Esophagus squamous epithelium (tissue), 5 donors: ENCODE measurements at regions not wholly inside any gene's neighbourhood (a gene's known extent, or its start where the extent isn't known, plus 50 kb on each side); places are given as distances from the start of the nearest gene placed in this dataset.

Experiments used
- DNase-seq: peaks from one replicate; lab custom pipeline; 2025; lab: John Stamatoyannopoulos, UW
- H3K27ac ChIP-seq, 4 donors: fragments of 200-600 bp; sonication (generic); one replicate each; pipeline ENCODE4 v1.5.1; 2016 to 2019; ENCODE audit warnings: mild to moderate bottlenecking in 1 of 4
- H3K27me3 ChIP-seq, 4 donors: fragments of 200-600 bp; sonication (generic); 1 replicate in 3 of 4; 2 replicates in 1 of 4; pipeline versions ENCODE4 v1.5.1 to v1.6.0; 2017 to 2021; ENCODE audit warnings: antibody characterized with exemption in 1 of 4
- H3K36me3 ChIP-seq, 3 donors: fragments of 200-600 bp; sonication (generic); one replicate each; pipeline ENCODE4 v1.5.1; 2016 to 2019
- H3K4me1 ChIP-seq, 3 donors: fragments of 200-600 bp; sonication (generic); one replicate each; pipeline ENCODE4 v1.5.1; 2017 to 2019
- H3K4me3 ChIP-seq, 4 donors: fragments of 200-600 bp; sonication (generic); 1 replicate in 3 of 4; 2 replicates in 1 of 4; pipeline ENCODE4 v1.5.1; 2016 to 2019; ENCODE audit warnings: mild to moderate bottlenecking in 2 of 4, moderate library complexity in 1 of 4
- H3K9me3 ChIP-seq, 3 donors: fragments of 200-600 bp; sonication (generic); one replicate each; pipeline ENCODE4 v1.5.1; 2016 to 2019
- CTCF ChIP-seq, 6 experiments: fragments of 450-650 bp in 4 of 6; fragments of 200-600 bp in 2 of 6; sonication (generic) in 2 of 6; IDR thresholded peaks; one replicate each; pipeline ENCODE4 v1.5.1; 2016 to 2019; ENCODE audit warnings: antibody characterized with exemption in 6 of 6, mild to moderate bottlenecking in 4 of 6, moderate library complexity in 4 of 6
- POLR2A ChIP-seq, 4 donors: fragments of 450-650 bp; IDR thresholded peaks; one replicate each; pipeline ENCODE4 v1.6.1; 2017; ENCODE audit warnings: antibody characterized with exemption in 4 of 4, mild to moderate bottlenecking in 4 of 4, moderate library complexity in 3 of 4
- WGBS, 2 donors: methylation state at CpG; one replicate each; pipeline ENCODE4 v1.1.5; 2018; 5-methylcytosine and 5-hydroxymethylcytosine counted together
- intact Hi-C: fragments of 100-400 bp; cut with DNase I; formaldehyde crosslinking; loops from one replicate; pipeline ENCODE4 v1.15.0; 2022
- donor health status: DM: yes; HTN: yes; CAD: no.

DNA sequence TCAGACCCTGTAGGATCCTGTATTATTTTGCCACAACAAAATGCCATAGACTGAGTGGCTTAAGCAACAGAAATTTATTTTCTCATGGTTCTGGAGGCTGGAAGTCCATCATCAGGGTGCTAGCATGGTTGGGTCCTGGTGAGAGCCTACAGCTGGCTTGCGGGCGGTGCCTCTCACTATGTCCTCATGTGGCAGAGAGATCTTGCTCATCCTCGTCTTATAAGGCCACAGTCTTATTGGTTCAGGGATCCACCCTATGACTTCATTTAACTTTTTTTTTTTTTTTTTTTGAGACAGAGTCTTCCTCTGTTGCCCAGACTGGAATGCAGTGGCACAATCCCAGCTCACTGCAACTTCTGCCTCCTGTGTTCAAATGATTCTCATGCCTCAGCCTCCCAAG lies 90.9 kb downstream of the LSM5 start:
- intact Hi-C loops, result no loop called here
- 90 to 94% methylated on average over 2 of the region's 3 CpGs for WGBS, 2 donors
- no peaks in the 10 kb centered on the region for H3K9me3 ChIP-seq
- H3K27me3 ChIP-seq, result no peaks in the 10 kb centered on the region
- no peak overlapping the region for H3K27ac ChIP-seq
- H3K4me1 ChIP-seq, result no peaks in the 10 kb centered on the region
- no peak for TF ChIP-seq POLR2A (IDR thresholded peaks at IDR 0.05)
- TF ChIP-seq CTCF (IDR thresholded peaks at IDR 0.05), result no peak
- no peaks in the 10 kb centered on the region for H3K36me3 ChIP-seq
- no peak overlapping the region for H3K4me3 ChIP-seq
- no peak for DNase-seq

- no peaks in the 10 kb centered on the region for H3K27me3 ChIP-seq
- TF ChIP-seq CTCF (IDR thresholded peaks at IDR 0.05) (no peak), POLR2A (IDR thresholded peaks at IDR 0.05) (no peak)
- WGBS, 2 donors, result 79 to 100% methylated on average over 1 of the region's 1 CpG
- H3K9me3 ChIP-seq, result no peaks in the 10 kb centered on the region
- no peaks in the 10 kb centered on the region for H3K4me1 ChIP-seq
- no peak overlapping the region for H3K4me3 ChIP-seq
- H3K27ac ChIP-seq, result no peak overlapping the region
- DNase-seq, result no peak
- no peaks in the 10 kb centered on the region for H3K36me3 ChIP-seq
- intact Hi-C loops, result no loop called here
Observed at GRCh38 chr7:32395168-32395567, 95.0 kb downstream of the LSM5 start.

- intact Hi-C loops, result no loop called here
- Histone ChIP-seq H3K9me3 (no peaks in the 10 kb centered on the region), H3K4me3 (no peak overlapping the region), H3K36me3 (no peaks in the 10 kb centered on the region), H3K27ac (no peak overlapping the region), H3K27me3 (no peaks in the 10 kb centered on the region), H3K4me1 (no peaks in the 10 kb centered on the region)
- 13 to 33% methylated on average over 1 of the region's 1 CpG for WGBS, 2 donors
- TF ChIP-seq CTCF (IDR thresholded peaks at IDR 0.05), result no peak
- no peak for TF ChIP-seq POLR2A (IDR thresholded peaks at IDR 0.05)
- DNase-seq, result no peak
Observed at GRCh38 chr7:32393861-32394260, 96.3 kb downstream of the LSM5 start.

GRCh38 chr7:32390210-32390609 lies 100.0 kb downstream of the LSM5 start:
- 9 to 27% methylated on average over 2 of the region's 2 CpGs for WGBS, 2 donors
- no peak overlapping the region for H3K27ac ChIP-seq
- no peak for DNase-seq
- H3K4me1 ChIP-seq, result no peaks in the 10 kb centered on the region
- no peaks in the 10 kb centered on the region for H3K36me3 ChIP-seq
- no peak overlapping the region for H3K4me3 ChIP-seq
- intact Hi-C loops, result no loop called here
- TF ChIP-seq POLR2A (IDR thresholded peaks at IDR 0.05) (no peak), CTCF (IDR thresholded peaks at IDR 0.05) (no peak)
- H3K9me3 ChIP-seq, result no peaks in the 10 kb centered on the region
- H3K27me3 ChIP-seq, result no peaks in the 10 kb centered on the region

DNA sequence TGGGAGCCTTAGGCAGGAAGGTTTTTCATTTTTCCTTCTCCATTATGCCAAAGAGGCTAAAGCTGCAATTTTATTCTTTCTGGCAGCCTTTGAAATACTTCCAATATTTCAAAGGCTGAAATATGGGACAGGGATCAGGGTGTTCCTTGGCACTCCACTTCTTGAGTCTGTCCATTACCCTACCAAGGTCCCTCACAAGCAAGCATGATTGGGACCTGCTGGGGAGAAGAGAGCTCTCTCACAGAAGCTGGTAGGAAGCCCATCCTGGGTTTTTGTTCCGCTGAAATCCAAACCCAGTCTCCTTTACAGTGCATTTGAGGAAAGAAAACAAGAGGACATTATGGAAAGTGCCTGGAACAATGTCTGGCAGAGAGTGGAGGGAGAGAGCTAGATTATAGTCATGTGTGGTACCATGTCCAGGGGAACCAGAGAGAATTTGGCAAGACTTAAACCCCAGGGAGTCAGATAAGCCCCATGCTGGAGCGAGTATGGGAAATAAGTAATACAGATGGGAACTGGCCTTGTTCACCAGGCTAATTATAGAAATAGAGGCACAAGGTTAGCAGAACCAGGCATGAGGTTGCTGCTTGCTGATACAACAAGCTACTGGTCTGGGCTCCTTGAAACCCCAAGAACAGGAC lies 104.7 kb downstream of the LSM5 start:
- no peak for DNase-seq
- no peak overlapping the region for H3K4me3 ChIP-seq
- no peaks in the 10 kb centered on the region for H3K4me1 ChIP-seq
- no peak overlapping the region for H3K27ac ChIP-seq
- 75 to 78% methylated on average over 2 of the region's 2 CpGs for WGBS, 2 donors
- intact Hi-C loops, result no loop called here
- H3K36me3 ChIP-seq, result no peaks in the 10 kb centered on the region
- H3K9me3 ChIP-seq, result no peaks in the 10 kb centered on the region
- peaks cover 0 to 9% (median 0%) of the 10 kb centered on the region in 4 donors for H3K27me3 ChIP-seq
- no peak for TF ChIP-seq CTCF (IDR thresholded peaks at IDR 0.05)
- no peak for TF ChIP-seq POLR2A (IDR thresholded peaks at IDR 0.05)
